GM19468 (cell line): ENCODE measurements at regions not wholly inside any gene's neighbourhood (a gene's known extent, or its start where the extent isn't known, plus 50 kb on each side); places are given as distances from the start of the nearest gene placed in this dataset.
"Not testable (repeated sequence)": the region's sequence is repeated elsewhere in the genome, so short reads cannot be mapped to it uniquely, and the experiment has no call there.

Experiments used
- ATAC-seq: cut with Tn5 transposase; IDR thresholded peaks from one replicate; pipeline ENCODE4 v1.9.1; 2021; ENCODE audit warnings: mild to moderate bottlenecking, moderate library complexity, moderate number of reproducible peaks; ENCODE audit not compliant: unreplicated experiment; ENCODE audit errors: extremely low read depth

DNA sequence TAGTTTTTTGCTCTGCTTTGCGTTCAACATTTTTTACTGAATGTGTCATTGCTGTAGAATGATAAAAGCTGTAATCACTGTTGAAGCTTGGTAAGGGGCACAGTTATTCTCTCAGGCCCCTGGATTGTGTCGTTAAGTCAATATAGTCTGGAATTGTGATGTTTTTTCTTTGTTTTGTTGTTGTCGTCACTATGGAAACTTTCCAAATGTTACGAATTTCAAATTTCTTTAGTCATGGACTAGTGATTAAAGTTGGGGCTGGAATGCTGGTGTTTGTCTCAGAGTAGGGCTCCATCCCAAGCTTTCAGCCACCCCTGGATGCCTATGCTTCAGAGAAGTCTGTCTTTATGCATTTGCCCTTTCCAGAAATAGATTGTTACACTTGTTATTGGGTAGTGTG is 287.2 kb downstream of the CDH19 start:
- ATAC-seq = no peak

DNA sequence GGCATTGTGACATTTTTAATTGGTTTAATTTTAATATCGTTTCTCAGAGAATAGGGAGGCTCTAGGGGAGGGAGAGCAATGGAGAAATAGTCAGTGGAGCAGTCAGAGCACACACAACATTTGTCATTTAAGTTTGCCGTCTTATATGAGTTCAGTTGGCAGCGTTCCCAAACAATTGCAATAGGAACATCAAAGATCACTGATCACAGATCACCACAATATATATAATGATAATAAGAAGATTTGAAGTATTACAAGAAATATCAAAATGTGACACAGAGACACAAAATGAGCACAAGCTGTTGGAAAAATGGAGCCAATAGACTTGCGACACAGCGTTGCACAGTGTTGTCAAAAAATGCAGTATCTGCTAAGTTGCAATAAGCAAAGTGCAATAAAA is 303.7 kb downstream of the CDH19 start:
- no peak for ATAC-seq

DNA sequence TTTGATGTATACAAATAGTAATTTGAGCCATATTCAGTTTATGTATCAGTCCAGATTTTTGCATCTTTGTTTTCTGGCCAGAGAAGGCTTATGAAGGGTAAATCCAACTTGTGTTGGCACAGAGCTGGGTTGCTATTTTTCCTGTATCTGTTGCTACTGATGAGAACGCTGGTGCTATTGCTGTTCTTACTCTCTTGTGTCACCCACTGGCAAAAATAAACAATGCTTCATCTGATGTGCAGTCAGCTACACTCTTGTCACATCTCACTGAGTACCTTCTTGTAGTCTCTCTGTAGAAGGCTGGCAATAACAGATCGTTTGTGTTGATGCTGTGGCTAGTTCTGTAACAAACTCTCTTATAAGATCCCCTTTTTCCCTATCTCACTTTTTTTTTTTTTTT is 323.4 kb downstream of the CDH19 start:
- ATAC-seq = no peak

DNA sequence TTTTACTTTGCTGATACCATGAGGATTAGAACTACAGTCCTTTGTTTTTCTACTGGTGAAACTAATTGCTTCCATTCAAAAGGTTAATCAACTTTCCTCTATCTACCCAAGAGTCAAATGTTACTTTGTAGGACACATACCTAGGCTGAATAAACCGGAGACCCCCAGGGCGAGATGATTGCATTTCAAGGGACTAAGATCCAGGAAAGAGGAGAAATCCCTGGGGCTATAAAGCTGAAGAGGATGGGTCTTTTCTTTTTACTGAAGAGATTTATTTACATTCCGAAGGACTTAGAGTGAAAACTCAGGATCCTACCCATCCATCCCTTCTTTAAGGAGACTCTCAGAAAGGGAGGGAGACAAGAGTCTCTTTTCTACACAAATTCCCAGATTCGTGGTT is 331.9 kb downstream of the CDH19 start:
- ATAC-seq = no peak

DNA sequence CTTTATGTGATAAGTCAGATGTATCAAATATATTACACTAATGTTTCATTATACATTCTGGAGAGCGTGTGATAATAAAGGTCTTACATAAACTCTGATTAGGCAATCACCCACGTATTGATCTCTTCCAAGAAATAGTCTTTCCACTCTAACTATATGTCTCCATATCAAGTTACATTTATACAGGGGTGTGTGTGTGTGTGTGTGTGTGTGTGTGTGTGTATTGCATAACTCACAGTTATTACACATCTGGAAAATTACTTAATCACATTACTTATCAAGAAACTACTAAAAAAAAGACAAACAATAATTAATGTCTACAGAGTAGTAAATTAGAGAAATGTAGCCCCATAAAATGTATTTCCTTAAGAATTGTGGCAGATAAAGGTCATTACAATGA is 339.8 kb downstream of the CDH19 start:
- ATAC-seq = no peak

DNA sequence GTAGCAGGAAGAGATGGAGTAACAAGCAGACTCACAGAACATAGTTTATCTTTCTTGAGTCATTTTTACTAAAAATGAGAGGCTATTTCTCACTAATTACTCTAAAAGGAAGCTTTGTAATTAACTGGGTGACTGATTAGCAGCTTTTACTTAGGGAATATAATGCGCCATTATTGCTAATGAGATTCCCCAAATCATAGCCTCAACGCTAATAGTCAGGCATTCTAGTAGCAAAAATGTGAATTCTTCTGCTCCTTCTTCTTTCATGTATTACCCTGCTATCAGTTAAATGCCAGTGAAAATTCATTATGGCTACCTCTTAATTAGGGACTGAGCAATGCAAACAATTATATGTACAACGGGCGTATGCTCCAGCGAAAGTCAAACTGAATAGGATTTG is 349.8 kb downstream of the CDH19 start:
- ATAC-seq = no peak

DNA sequence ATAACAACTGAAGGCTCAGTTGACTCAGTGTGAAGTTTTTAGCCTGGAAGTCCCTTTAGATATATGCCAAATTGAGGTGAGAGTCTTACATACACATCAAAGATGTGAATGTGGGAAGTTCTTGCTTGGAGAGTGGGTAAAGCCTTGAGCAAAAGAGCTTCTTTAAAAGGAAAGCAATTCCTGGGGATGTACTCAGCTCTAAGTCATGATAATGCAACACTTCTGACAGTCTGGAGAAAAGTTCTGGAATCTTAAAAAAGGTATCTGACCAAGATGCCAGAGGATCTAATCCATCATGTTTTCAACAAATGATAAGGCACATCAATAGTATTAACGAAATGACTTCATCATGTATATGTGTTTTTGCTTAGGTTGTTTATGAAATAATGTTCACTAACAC is 351.2 kb downstream of the CDH19 start:
- no peak for ATAC-seq

DNA sequence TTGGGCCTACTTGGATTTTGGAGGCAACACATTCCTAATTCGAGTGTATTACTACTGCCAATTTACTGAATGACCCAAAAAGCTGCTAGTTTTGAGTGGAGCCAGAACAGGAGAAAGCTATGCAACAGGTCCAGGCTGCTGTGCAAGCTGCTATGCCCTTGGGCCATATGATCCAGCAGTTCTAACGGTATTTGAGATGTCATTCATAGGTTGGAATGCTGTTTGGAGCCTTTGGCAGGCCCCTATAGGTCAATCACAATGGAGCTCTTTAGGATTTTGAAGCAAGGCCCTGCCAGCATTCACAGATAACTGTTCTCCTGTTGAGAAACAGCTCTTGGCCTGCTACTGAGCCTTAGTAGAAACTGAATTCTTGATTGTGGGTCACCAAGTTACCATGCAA is 368.7 kb downstream of the CDH19 start:
- ATAC-seq = no peak

DNA sequence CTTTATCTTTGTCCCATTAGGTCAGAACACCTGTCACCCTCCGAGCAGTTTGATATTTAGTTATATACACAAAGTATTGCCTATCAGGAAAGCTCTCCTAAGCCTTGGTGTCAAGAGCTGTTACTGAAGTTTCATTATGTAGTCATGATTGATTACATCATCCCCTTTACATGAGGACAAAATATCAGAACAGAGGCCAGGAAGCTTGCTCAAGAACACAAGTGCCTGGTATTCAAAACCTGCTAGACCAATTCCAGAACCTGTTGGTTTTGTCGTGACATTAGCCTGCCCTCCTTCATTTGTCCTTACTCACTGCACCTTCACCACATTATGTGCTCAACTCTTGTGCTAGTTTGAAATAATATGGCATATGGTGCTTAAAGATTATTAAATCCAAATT is 377.1 kb downstream of the CDH19 start:
- ATAC-seq = no peak

DNA sequence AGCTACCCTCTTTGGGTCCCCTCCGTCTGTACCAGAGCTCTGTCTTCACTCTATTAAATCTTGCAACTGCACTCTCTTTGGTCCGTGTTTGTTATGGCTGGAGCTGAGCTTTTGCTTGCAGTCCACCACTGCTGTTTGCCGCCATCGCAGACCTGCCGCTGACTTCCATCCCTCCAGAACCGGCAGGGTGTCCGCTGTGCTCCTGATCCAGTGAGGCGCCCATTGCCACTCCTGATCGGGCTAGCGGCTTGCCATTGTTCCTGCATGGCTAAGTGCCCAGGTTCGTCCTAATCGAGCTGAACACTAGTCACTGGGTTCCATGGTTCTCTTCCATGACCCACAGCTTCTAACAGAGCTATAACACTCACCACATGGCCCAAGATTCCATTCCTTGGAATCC is 380.6 kb downstream of the CDH19 start:
- ATAC-seq = not testable (repeated sequence)

DNA sequence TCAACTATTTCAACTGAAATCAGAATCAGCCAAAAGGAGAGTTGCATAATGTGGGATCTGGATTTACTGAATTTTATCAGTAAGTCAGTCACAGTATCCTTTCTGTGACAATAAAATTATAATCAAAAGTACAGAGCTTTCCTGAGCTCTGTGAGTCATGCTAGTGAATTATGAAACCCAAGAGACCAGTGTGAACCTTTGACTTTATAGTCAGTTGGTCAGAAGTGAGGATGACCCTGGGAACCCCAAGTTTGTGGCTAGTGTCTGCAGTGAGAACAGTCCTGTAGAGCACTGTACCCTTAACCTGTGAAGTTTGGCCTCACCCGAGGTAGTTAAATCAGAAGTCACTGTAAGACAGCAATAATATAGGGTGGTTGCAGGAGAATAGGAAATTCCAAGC is 381.7 kb downstream of the CDH19 start:
- no peak for ATAC-seq

DNA sequence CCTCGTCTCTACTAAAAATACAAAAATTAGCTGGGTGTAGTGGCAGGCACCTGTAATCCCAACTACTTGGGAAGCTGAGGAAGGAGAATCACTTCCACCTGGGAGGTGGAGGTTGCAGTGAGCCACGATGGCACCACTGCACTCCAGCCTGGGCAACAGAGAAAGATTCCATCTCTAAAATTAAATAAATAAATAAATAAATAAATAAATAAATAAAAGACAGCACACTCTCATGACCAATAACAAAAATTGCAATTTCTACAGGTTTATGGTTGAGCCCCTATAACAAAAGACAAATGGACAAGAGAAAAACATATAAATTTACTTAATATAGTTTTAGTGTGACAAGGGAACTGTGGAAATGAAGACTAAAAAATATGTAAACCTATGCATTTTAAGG is 384.1 kb downstream of the CDH19 start:
- no peak for ATAC-seq

DNA sequence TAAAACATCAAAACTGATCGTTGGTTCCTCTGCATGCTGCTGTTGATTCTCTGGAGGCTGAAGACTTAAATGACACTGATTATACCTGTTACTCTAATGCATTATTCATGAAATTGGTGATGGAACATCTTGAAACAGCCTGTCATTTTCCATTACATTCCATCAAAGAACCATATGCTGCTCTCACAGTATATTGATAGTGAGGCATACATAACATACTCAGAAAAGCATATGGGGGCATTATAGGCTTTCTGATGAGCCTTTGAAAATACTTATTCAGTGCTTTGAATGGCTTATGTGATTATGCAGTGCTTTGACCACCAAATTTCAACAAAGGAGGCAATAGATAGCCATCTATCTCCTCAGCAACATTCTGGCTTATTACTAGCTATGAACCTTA is 392.1 kb downstream of the CDH19 start:
- ATAC-seq = no peak

DNA sequence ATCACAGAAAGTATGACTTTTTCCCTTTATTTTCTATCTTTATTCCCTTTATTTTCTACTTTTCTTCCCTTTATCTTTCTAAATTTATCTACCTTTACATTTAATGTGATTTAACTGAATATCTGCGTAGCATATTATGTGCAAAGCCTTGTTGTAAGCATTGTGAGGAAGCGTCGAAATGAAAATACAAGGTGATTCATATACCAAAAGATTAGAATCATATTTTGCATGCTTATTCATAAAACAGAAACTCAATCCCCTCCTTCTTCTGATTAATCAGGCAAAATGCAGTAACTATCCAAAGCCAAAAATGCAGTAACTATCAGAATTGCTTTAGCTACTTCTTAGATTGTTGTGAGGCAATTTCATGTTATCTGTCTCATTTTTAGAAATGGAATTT is 393.0 kb downstream of the CDH19 start:
- ATAC-seq = no peak

DNA sequence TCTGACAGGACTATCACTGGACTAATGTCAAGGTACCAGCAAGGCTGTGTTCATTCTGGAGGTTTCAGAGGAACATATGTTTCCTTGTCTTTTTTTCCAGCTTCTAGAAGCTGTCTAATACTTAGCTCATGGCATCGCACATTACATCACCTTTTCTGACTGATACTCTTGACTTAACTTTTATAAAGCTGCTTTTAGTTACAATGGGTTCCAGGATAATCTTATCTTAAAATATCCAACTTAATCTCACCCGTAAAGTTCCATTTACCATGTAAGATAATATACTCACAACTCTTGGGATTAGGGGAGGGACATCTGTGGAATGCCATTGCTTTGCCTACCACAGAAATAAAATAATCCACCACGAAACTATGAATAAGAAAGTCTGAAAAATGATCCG is 394.2 kb downstream of the CDH19 start:
- no peak for ATAC-seq

DNA sequence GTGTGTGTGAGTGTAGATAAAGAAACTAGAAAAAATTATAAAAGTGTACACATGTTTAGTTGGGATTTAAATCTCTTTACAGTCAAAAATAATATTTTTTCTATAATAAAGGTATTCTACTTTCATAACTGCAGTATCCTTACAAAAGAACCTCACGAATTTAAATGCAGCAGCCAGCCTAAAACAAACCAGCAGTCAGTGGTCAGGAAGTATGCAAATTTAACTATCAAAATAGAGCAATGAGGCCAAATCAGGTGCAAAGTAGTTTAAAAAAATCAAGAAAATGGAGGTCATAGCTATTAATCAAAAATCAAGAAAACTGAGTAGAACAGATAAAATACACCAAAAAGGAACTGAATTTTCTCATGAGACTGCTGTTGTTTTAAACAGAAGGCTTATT is 407.1 kb downstream of the CDH19 start:
- ATAC-seq = no peak

DNA sequence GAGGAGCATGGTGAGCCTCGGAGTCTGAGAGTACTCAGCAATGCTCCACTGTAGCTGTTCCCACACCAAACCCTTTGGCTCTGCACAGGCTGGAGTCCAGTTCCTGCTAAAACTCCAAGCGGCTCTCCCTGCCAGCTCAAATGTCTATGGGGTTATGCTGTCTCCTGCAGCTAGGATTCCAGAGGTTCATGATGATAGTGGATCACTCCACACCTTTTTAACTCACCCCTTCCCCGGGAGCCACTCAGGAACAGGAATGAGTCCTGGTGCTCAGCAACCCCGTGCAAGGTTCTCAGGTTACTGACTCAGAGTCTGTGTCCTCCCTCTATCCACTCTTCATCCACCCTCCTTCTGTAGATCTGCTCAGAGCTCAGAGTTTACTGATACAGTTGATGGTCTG is 410.0 kb downstream of the CDH19 start:
- no peak for ATAC-seq

DNA sequence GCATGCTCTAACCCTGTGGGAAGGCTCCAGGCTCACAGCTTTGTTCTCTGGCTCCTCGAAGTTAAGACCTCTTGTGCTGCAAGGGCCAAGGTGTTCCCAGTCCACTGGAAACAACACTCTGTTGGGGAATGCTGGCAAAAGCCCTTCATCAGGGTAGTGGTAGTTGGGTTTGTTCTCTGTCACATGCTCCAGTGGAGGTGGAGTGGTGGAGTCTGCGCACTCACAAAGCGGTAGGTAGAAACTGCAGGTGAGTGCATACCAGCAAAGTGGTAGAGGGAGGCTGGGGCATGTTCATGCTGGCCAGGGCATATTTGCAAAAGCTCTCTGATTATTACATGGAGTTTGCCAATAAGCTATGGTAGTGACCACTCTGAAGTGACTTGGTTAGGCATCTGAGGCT is 410.5 kb downstream of the CDH19 start:
- ATAC-seq = no peak

DNA sequence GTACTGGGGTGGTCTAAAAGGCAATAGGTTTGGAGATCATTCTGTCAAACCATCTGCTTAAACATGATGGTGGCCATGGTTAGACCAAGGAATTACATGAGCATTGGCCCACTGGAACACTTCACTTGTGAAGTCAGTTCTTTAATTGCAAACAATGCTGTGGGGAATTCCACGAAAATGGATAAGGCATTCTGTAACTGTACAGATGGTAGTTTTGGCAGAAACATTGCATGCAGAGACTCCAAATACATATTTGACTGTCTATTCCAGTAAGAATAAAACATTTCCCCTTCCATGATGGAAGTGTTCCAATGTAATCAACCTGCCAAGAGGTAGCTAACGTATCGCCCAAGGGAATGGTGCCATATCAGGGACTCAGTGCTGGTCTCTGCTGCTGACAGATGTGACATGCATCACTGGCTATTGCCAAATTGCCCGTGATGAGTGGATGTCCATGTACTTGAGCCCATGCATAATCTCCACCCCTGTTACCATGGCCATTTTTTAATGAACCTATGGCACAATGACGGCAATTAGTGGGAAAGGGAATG is 417.9 kb downstream of the CDH7 start:
- no peak for ATAC-seq

DNA sequence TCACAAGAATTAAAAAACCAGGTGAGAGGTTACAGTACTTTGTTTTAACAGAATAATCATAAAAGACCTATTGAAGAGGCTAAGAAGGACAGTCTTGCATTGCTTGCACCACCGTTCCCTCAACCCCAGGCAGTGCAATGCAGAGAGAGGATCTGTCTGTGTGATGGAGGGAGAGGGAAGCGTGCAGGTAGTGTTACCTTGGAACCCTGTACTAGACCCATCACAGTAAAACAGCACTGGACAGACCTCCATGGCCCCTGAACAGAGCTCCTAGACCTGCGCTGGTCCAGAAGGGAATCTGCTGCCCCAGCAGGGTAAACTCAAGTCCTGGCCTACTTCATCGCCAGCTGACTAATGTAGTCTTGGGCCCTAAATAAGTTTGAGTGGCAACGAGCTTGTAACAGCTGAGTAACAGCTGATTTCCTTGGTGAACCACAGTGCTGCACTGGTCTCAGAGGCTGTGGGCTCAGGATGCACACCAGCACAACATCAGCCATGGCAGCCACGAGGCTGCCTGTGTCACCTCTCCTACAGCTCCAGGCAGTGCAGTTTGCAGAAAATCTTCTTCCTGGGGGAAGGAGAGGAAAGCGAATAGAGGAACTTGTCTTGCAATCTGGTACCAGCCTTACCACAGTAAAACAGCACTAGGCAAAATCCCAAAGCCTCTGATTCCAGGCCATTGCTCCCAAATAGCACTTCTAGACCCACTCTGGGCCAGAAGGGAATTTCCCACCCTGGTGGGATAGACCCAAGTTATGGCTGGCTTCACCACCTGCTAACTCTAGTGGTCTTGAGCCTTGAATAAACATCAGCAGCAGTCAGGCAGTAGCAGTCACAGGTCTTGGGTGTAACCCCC is 417.2 kb downstream of the CDH7 start:
- ATAC-seq = no peak

DNA sequence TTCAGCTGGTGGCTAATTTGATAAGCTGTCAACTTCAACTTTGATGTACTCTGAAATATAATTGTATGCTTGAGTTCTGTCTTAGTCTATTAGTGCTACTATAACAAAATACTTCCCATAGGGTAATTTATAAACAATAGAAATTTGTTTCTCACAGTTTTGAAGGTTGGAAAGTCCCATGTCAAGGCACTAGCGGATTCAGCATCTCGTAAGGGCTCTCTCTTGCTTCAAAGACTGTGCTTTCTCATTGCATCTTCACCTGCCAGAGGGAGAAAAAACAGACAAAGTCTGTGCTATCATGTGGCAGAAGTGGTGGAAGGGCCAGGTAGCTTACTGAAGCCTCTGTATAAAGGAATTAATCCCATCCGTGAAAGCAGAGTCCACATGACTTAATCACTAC is 409.2 kb downstream of the CDH7 start:
- ATAC-seq = no peak

DNA sequence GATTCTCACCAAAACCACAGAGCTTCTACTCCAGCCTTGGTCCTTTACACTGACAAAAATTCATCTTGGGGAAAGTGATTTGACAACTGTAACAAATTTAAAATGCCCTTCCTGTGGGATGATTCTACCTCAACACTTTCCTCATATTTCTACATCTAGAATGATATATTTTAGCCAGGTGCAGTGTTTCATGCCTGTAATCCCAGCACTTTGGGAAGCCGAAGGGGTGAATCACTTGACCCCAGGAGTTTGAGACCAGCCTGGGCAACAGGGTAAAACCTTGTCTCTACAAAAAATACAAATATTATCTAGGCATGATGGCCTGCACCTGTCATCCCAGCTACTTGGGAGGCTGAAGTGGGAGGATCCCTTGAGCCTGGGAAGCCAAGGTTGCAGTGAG is 408.6 kb downstream of the CDH7 start:
- no peak for ATAC-seq
